Activated CD4-positive, alpha-beta T cell treated with anti-CD3 and anti-CD28 coated beads, Interleukin-2, amount 50 U/mL, for 16 hours (primary cell): ENCODE measurements at regions not wholly inside any gene's neighbourhood (a gene's known extent, or its start where the extent isn't known, plus 50 kb on each side); places are given as distances from the start of the nearest gene placed in this dataset.
A peak's percentile ranks its signal among the peaks of the same experiment; 100 is the strongest.
"Not testable (repeated sequence)": the region's sequence is repeated elsewhere in the genome, so short reads cannot be mapped to it uniquely, and the experiment has no call there.

Experiments used
- DNase-seq: peaks from one replicate; pipeline ENCODE4 v3.0.0-alpha.2; 2020

DNA sequence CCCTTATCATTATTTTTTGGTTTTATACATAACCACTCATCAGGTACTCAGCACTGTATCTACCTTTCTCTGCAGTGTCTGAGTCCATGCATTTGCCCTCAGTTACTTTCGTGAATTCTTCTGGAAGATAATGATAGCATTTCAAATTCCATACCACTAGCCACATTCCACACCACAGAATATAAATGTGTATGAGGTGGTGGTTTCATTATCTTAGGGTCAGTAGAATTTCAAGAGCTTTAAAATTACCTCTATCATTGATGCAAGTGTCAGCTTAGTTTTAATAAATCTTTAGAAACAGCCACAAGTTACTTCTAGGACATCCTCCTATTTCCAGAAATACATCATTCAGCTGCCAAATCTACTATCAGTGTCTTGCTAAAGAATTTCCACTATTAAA lies 1578.3 kb downstream of the OLFM4 start:
- no peak for DNase-seq

DNA sequence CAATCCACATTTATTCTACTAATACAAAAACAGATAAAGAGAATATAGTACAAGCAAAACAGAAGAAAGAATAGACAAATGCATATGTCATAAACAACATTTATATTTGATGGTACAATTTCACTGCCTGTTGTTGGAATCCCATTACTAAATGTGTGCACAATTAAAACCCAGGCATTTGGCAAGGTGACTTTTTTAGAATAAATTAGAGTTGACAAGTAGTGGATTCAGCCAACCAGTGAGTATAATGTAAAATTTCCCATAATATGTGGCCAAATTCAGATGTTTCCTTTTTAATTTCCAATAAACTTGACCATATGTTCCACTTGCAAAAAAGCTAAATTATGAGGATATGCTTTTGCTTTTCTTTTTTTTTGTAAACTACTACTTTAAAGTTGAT lies 1578.8 kb downstream of the OLFM4 start:
- DNase-seq: no peak

DNA sequence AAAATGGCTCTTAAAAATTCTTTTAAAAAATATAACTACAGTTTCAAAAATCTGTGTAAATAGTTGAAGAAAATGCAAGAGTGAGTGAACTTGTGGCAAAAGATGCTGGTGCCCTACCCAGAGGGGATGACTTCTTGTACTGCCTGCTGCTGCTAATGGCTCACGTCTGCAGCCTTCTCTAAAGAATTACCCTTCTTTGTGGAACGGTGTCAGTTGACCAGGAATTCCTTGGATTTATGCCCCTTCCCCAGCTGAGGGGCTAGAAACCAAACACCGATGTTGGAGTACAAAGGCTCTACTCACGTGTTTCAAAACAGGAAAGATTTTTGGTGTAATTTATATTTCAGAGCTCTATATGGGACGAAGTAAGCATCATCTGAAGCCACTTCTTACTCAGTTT lies 1582.8 kb downstream of the OLFM4 start:
- DNase-seq: no peak

DNA sequence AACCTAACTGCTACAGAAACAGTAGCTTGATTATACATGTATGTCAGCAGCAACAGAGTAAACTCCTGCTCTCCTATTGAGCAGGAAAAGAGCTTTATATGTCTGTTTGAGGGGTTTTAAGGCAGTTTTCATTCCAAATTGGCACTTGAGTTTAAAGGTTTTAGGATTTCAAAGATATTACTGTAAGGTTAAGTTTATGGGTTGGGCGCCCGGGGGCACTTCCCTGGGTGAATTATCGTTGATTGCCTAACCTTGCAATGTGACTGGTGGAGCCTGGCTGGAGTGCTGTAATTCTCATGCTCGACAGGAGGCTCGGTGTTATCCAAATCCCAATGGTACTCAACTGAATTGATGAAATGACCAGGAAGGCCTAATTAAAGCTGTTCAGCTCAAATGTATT lies 1586.1 kb downstream of the OLFM4 start:
- DNase-seq: no peak

DNA sequence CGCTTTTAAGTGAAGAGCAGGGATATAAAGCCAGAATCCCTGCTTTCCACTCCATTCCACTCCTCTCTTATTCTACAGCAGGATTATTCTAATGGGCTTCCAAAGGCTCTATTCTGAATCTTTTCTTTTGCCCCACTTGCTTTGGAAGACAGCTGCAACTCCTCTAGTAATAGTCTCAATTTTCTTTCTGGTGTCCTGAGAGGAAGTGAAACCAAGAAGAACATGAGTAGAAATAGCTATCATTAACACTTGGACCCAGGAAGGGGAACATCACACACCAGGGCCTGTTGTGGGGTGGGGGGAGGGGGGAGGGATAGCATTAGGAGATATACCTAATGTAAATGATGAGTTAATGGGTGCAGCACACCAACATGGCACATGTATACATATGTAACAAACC lies 1597.9 kb downstream of the OLFM4 start:
- not testable (repeated sequence) for DNase-seq

DNA sequence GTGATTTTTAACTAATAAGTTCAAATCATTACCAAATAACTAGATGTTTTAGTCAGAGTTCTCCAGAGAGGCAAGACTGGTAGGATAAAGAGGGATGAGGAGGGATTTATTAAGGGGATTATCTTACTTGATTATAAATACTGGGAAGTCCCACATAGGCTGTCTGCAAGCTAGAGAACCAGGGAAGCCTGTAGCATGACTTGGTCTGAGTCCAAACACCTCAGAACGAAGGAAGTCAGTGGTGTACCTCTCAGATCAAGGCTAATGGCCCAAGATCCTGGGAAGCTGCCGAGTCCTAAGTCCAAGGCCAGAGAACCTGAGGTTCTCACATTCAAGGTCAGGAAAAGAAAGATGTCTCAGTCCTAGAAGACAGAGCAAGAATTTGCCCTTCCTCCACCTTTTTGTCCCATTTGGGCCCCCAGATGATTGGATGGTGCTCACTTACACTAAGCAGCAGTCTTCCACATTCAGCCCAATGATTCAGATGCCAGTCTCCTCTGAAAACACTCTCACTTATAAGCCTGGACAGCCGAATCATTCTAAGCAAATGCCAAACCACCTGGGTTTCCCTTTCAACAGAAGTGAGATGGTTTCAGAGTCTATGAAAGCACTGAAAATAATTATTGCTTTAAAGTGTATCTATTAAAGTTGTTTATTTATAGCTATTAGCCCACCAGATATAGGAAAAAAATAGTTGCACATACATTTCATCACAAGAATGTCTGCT lies 1599.2 kb downstream of the OLFM4 start:
- DNase-seq: no peak

DNA sequence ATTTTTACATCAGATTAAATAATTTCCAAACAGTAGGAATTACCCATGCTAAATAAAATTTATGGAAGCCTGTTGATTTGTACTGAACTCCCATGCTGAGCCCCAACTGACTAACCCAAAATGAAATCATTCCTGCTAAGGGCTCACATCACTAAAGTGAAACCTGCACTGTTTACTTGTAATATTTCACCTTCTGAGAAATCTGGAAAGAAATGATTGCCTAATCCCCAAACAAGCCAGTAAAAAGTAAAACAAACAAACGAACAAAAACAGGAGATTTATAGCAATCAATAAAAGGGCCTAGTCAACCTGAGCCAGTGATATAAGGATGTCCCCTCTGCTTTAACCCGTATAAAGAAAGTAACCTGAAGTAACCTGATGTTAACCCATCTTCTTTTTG lies 1599.8 kb downstream of the OLFM4 start:
- no peak for DNase-seq

DNA sequence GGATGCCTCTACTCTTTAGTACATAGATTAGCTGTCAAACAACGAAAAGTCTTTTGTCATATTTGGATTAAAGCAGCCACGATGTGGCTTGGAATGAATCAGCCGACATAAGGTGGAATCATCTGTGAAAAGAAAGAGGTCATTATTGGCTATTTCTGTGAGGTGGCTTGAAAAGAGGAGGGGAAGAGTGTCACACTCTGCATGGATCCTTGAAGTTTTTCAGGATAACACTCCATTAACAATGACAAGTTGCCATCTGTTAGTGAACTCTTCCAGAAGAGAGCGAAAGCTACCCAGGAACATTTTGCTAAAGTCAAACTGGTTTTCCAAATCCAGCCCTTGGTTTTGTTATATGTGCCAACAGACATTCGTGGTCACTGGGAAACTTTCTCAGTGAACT lies 1604.8 kb downstream of the OLFM4 start:
- no peak for DNase-seq

DNA sequence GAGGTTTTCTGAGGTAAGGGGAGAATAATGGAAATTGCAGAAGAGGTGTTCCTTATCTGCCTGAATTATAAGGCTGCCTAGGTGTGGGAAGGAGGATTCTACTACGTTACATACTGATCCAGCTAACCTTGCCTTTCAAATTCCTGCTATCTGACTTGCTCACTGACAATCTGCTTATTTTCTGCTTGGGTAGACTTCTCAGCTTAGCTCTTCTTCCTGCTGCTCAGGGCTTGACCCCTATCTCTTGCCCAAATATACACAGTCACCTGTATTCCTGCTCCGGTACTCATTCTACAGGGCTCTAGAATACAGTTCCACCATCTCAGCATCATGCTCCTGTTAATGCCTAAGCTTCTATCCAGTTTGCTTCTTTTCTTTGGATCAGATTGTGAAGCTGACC lies 1607.6 kb downstream of the OLFM4 start:
- DNase-seq: no peak

DNA sequence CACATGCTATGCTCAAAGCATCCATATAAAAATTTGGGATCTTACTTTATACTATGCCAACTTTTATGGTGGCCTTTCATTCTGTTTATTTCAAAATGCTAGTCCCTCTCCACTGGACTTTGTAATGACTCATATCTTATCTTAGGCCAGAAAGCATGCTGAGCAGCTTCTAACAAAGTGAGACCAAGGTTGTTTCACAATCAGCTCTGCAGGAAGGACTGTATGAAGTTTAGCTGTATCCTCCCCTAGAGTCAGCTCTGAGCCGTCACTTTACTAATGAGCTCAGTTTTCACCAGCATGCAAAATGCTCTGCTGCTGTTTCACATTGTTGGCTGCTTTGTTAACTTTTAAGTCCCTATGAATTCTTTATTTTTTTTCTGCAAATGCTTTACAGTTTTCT lies 1608.8 kb downstream of the OLFM4 start:
- no peak for DNase-seq

DNA sequence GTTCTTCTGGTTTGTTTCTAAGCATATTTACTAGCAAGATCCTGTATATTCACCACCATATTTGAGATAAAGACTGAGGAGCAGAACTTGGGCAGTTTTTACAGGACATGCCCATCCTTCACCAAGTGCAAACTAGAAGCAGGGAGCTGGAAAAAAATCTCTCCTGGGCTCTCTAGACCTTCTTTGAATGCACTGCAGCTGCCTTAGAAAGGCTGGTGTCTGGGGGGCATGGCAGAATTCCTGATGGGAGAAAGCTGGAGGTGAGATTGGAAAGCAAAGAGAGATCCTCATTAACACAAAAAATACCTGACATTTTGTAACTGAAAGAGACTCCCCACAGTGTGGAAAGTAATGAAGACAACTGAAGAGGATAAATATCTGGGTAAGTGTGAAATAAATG lies 1612.1 kb downstream of the OLFM4 start:
- no peak for DNase-seq

DNA sequence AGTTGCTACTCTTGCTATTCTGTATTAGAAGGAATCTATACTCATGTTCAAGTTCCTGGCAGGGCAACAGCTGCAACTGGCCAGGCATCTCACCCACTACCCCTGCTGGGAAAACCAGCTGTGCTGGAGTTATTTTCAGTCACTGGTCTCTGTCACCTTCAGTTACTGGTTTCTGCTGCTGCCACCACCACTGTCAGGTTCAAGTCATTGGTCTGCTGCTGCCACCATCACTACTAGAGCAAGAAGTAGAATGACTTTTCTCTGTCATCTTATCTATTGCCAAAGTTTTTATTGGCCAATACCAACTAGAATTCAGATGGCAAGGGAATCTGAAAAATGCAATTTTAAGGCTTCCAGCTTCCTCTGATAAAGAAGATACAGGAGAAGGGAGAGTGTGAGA lies 1615.2 kb downstream of the OLFM4 start:
- DNase-seq: no peak

DNA sequence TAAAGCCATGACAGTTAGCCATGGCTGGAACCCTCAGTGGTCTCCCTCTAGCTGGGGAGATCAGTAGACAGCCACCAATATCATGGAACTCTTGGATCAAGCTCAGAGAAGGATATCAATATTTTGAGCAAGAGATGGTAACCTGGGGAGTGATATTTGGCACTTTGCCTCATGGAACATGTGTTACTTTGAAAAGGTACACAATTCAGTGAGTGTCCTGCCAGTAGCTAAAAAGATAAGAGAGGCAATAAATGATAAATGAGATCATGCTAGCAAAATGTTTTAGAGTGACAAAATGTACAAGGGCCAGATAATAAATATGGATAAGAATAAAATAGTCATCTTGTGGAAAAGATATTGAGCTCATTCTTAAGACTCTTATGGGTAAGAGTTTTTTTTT lies 1618.7 kb downstream of the OLFM4 start:
- DNase-seq: no peak

DNA sequence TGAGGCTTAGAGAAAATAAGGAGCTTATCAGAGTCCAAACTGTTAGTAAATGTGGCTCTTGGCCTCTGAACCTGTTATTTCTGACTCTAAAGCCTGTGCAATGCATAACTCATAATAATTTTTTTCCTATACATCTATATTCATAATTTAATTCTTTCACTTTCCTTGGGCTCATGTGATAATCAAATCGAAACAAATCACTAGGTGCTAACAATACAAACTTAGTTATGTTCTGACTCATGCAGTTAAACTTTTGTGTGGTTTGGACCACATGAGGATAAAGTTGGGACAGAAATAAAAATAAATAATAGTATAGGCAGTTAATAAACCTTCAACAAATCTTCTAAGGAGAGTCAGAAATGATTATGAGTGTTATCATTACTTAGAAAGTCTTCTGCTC lies 1629.0 kb downstream of the OLFM4 start:
- DNase-seq: peak; percentile 4

DNA sequence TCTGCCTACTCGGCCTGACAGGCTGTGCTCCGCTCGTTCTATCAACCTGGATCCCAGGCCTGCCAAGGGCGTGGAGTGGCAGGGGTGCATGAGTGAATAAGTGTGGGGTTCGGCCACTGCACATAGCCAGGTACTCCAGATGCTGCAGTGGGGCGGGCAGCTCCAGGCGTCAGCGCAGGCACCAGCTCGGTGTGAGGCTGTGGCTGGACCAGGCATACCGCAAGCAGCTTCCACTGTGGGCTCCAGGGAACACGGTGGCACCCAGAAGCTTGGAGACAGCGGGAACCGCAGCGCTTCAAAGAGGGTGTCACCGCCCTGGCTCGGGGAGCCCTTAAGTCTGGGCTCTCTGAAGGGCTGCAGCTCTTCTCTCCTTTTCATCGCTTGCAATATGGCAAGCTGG lies 1630.2 kb downstream of the OLFM4 start:
- DNase-seq: no peak

DNA sequence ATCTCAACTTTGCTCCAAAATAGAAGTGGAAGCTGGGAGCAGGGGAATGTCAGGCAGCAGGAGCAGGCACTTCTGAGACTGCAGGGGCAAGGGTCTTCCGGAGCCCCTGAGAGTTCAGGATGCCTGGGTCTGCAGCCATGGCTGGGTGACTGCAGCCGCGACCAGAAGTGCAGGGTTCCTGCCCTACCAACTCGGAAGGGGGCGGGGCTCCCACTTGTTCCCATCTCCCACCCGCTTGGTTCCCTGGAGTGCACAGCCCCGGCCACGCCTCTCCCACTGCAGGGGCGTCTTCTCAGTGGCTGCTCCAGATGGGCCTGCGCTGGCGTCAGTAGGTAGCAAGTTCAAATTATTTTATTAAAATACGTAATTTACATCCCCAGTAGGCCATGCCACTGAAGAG lies 1631.7 kb downstream of the OLFM4 start:
- DNase-seq: no peak

DNA sequence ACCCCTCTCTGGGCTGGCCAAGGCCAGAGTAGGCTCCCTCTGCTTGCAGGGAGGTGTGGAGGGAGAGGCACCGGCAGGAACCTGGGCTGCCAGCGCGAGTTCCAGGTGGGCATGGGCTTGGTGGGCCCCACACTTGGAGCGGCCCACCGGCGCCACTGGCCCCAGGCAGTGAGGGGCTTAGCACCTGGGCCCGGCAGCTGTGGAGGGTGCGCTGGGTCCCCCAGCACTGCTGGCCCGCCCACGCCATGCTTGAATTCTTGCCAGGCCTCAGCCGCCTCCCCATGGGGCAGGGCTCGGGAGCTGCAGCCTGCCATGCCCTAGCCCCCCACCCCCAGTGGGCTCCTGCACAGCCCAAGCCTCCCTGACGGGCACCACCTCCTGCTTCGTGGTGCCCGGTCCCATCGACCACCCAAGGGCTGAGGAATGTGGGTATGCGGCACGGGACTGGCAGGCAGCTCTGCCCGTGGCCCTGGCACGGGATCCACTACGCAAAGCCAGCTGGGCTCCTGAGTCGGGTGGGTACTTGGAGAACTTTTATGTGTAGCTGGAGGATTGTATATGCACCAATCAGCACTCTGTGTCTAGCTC lies 1648.0 kb downstream of the OLFM4 start:
- DNase-seq: no peak

DNA sequence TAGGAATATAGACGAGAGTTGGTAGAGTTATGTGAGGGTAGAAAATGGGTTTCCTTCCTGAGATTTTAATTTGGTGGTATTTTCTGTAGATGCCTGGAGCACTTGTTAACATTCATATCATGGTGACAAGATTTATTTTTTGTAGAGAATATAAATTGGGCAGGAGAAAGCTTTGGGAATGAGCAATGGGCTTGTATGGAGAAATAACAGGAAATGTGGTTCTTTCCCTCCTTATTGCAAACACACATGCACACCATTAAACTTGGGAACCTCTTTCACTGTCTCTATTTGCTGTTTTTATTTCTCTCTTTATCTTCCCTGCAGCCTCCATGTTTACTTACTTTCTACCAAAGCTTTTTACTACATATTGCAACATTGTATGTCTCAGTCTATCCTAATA lies 1653.6 kb downstream of the OLFM4 start:
- no peak for DNase-seq

DNA sequence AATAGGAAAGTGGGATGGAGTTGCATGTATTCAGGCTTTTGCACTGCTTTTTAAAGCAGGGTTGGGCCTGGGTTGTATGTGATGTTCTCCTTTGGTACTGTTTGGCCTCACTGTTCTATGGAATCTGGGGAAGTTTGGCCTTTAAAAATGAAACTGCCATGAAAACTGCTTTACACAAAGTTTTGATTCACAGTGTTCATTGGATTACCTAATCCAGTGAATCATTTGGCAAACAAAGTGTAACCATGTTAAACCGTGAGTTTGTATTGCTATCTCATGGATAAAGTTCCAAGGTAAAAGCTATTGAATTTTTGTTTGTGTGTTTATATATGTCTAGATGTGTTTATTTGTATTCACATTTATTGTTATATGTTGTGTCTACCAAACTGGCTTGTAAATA lies 1658.6 kb downstream of the OLFM4 start:
- no peak for DNase-seq

DNA sequence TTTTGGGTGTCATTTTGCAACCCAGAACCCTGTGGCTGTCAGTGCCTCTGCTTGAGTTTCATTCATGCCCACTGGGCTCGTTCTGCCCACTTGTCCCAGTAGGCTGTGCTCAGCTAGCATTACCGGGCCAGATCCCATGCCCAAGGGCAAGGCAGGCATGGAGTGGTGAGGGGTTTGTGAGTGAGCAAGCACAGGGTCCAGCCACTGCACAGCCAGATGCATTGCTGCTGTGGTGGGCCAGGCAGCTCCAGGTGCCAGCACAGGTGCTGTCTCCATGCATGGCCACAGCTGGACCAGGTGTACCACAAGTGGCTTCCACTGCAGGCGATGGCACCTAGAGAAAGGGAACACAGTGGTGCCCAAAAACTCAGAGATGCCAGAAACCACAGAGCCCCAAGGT lies 1671.2 kb downstream of the OLFM4 start:
- no peak for DNase-seq

DNA sequence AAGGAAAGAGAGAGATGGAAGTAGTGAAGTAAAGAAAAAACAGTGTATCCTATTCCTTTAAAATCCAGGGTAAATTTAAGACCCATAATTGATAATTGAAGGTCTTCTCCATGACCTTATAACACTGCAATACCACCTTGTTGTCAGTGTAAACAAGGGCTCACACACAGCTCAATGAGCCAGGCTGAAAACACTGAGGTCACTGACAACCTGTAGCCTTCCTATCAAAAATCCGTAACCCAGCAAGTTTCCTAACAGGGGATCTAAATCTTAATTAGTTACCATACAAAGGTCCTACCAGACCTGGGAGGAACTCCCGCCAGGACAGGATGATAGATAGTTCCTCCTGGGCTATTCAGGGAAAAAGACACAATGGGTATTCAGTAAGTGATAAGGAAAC lies 1677.1 kb downstream of the OLFM4 start:
- DNase-seq: no peak

DNA sequence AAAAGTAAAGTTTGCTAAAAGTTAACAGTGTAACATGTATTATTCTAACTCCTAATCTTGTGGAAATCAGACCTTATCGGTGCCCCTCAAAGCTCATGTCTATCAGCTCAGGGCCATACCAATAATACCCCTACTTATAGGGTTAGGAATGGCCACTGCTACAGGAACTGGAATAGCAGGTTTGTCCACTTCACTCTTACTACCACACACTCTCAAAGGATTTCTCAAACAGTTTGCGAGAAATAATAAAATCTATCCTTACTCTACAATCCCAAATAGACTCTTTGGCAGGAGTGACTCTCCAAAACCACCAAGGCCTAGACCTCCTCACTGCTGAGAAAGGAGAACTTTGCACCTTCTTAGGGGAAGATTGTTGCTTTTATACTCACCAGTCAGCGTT lies 1677.7 kb downstream of the OLFM4 start:
- no peak for DNase-seq

DNA sequence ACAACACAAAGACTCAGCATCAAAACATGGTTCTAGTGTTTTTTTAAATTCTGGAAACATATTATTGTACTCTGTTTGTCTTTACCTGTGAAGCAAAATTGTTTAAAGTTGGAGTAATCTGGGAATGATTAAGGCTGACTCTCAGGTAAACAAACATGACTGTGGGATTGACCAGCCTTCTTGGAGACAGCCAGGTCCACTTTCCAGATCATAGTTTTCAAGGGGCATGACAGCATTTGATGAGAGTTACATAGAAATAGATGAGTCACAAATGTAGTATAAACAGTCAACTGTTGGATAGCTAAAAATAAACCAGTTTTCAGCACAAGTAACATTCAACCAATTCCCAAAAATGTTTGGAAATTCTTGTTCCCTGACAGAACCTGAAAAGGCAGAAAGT lies 1680.9 kb downstream of the OLFM4 start:
- no peak for DNase-seq

DNA sequence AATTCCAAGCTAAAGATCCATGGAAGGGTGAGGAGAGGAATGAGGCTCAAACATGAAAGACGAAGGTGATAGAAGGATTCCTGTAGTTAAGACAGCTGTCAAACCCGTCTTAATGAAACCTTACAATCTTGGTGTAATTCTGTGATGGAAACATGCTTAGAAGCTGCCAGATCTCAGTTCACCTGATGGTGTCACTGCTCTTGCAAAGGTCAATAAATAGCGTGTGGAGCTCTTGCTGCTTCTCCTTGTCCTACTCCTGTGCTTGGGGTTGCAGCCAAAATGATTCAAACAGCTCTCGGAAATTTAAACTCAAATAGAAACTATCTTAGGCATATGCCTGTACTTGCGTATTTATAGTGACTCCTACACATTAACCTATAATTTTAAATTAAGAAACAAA lies 1705.0 kb downstream of the OLFM4 start:
- DNase-seq: no peak

DNA sequence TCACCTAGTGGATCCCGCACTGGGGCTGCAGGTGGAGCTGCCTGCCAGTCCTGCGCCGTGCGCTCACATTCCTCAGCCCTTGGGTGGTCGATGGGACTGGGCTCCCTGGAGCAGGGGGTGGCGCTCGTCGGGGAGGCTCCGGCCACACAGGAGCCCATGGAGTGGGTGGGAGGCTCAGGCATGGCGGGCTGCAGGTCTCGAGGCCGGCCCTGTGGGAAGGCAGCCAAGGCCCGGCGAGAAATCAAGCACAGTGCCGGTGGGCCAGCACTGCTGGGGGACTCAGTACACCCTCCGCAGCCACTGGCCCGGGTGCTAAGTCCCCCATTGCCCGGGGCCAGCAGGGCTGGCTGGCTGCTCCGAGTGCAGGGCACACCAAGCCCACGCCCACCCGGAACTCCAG lies 1708.6 kb downstream of the OLFM4 start:
- not testable (repeated sequence) for DNase-seq
